HG03558 (cell line): ENCODE measurements at regions not wholly inside any gene's neighbourhood (a gene's known extent, or its start where the extent isn't known, plus 50 kb on each side); places are given as distances from the start of the nearest gene placed in this dataset.

Experiments used
- ATAC-seq: cut with Tn5 transposase; IDR thresholded peaks from one replicate; pipeline ENCODE4 v1.9.1; 2021; ENCODE audit warnings: moderate number of reproducible peaks; ENCODE audit not compliant: unreplicated experiment; ENCODE audit errors: extremely low read depth

DNA sequence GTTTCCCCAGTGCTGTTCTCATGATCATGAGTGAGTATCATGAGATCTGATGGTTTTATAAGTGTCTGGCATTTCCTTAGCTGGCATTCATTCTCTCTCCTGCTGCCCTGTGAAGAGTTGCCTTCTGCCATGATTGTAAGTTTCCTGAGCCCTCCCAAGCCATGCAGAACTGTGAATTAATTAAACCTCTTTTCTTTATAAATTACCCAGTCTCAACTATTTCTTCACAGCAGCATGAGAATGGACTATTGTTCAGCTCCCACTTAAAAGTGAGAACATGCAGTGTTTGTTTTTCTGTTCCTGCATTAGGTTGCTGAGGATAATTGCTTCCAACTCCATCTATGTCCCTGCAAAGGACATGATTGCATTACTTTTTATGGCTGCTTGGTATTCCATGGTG is 311.7 kb upstream of the CTSO start:
- ATAC-seq = no peak

DNA sequence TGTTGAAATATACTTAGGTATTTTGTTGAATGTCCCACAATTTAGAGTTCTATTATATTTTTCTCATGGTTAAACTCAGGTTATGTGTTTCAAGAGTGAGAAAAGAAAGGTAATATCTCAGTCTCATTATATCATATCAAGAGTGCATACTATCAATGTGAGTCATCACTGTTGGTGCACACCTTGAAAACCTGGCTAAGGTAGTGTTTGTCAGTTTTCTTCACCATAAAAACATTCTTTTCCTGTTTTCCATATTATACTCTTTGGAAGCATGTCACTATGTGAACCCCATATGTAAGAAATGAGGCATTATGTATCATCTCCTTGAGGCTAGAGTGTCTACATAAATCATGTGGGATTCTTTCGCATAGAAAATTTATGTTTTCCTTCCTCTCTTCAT is 307.6 kb upstream of the CTSO start:
- ATAC-seq = no peak

DNA sequence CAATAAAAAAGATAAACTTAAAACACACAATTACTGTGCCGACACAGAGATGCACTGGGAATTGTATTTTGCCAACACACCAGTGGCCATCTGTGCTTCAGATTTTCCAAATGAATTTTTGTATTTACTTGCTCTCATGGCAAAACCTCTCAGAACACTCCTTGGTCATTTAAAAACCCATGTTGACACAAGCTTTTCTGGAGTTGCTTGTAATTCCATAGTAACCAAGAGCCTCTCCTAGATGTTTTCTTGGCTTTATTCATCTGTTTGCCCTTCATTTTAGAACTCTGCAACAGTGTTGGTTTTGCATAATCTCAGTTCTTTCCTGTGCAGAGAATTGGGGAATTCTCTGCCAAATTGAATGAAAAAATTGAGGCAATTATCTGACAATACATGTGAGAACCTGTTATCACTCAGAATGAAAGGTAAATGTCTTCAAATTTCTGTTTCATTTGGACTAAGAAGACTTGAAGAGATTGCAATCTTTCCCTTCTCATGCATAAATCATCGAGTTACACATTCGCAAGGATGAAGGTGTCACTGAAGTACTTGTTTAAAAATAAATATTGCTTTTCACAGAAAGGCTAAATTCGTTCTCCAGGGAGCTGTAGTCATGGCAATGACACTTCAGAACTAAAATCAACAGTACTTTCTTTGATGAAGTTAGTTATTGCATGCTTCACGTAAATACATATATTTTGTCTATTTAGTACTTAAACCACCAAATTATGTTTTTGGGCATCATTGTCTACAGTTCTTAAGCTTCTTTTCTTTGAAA is 301.8 kb upstream of the CTSO start:
- ATAC-seq = no peak

DNA sequence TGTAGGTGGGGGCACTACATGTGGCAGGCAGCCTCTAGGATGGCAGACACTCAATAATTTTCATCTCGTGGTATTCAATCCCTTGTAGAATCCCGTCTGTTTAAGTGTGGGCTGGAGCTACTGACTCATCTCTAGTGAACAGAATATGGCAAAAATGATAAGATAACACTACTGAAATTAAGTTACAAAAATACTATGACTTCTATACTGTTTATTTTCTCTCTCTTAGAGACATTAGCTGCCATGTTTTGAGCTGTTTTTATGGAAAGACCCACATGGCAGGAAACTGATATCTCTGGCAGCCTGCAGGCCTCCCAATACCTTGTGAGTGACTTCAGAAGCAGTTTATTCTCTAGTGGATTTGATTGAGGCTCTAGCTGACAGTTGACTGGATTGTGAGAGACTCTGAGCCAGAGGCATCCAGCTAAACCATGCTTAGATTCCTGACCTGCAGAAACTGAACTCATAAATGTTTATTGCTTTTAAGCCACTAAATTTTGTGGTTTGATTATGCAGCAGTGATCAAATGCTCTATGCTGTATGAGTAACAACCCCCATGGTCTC is 298.8 kb upstream of the CTSO start:
- no peak for ATAC-seq

DNA sequence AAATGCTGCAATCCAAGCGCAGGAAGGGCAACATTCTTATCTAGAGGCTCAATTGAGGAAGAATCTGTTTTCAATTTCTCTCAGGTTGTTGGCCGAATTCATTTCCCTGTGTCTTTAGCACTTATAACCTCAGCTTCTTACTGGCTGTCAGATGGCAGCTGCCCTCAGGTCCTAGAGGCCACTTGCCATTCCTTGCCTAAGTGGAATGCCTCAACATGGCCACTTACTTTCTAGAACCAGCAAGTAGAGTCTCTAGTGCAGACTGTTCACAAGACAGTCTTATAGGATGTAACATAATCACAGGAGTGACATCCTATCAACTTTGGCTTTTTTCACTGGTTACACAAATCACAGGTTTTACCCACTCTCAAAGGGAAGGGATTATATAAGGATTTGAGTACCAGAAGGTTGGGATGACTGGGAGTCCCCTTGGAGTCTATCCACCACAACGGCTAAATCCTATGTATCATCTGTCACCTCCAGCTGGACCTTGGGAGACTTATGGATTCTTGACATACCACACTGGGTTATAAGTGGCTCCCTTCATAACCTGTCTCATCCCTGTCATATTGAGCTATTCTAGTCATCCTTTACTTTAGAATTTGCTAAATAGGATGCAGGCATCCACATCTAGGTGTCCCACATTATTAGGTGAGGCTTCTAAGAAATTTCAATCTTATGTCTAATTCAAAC is 297.9 kb upstream of the CTSO start:
- no peak for ATAC-seq

DNA sequence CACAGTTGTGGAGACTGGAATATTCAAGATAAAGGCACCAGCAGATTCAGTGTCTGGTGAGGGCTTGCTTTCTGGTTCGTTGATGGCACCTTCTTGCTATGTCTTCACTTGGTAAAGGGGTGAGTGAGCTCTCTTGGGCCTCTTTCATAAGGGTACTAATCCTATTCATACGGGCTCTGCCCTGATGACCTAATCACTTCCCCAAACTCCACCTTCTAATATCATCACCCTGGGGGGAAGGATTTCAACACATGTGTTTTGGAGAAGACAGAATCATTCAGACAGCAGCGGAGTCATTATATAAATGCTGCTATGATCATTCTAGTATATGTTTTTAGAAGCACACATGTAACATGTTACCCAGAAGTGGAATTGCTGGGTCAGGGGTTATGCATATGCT is 295.3 kb upstream of the CTSO start:
- no peak for ATAC-seq

DNA sequence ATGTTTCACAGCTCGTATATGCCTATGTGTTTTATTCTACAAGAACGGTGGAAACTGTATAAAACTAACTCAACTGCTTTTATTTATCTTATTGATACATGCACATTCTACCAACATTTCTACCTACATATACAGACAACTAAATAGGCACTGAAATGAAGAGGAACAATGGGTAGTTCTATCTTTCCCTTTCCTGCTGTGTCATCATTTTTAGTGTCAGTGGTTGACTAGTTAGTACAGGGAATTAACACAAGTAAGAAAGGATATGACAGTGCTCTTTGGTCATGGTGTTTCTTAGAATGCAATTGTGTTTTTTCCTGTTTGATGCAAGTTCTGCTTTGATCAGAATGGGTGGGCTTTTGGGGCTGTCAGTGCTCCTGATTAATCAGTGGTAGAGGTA is 293.8 kb upstream of the CTSO start:
- no peak for ATAC-seq

DNA sequence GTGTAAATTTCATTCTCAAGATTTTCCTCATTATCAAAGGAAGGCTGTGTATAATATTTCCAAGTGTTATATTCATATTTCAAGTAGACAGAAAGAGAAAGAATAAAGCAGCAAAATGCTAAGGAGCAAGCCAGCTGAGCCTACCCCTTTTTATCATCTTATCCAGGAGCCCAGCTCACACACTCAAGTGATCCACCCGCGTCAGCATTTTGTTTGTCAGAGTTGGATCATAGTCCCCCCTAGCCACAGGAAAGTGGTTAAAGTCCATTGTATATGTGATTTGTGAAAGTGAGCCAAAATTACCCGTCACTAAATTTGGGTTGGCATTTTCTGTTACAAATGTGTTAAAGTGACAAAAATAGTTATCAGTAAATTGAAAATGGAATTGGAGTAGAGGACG is 289.3 kb upstream of the CTSO start:
- ATAC-seq = no peak

DNA sequence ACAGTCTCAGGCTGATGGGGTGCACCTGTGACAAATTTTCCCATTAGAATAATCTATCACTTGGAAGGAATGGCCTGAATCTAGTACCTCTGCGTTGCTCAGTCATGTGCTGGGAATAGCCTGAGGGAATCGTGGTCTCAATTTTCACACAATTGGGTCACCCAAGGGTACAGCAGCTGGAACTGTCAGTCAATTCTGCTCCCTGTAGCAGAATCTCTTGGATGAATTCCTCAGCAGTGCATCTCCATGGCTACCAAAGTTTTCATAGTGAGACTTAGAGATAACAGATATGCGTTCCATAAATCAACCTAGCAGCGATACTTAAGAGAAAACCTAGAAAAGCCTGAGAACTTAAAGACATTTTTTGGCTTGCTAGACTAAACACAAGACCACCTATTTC is 288.7 kb upstream of the CTSO start:
- no peak for ATAC-seq

DNA sequence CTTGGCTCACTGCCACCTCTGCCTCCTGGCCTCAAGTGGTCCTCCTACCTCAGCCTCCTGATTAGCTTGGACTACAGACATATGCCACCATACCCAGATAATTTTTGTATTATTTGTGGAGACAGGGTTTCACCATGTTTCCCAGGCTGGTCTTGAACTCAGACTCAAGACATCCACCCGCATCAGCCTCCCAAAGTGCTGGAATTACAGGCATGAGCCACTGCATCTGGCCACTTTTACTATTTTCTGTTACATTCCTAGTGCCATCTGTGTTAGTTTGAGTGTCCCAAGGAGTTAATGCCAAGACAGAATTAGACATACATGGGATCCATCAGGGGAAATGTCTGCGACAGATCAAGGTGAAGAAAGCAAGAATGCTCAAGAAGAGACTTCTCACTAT is 288.2 kb upstream of the CTSO start:
- no peak for ATAC-seq

DNA sequence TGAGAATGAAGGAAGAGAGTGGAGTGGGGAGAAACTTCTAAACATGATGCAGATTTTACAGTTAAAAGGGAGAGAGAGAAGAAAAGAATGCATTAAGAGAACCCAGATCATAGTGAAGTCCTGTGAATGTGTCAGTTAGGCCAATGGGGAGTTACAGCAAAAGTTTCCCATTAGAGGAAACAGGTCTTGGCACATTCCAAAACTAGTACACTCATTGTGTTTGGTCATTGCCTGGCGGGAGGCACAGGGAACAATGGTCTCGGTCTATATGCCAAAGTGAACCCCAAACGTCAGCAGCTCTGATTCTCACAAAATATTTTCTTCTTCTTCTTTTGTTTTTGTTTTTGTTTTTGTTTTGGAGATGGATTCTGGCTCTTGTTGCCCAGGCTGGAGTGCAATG is 284.5 kb upstream of the CTSO start:
- no peak for ATAC-seq

DNA sequence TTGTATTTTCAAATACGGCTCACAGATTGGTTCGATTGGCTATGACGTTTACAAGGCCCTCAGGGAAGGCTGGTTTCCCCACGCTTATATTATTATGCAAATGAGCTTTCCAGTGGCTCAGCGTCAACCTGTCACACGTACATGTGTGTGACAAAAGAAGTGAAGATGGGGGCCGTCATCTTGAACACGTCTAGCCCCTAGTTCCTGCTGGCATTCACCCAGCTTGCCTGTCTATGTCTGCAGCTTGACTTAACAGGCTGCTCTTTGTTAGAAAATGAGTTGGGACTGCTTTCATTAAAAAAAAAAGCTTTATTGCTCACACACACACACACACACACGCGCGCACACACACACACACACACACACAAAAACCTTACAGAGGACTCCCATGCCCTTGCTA is 283.6 kb upstream of the CTSO start:
- ATAC-seq = no peak

DNA sequence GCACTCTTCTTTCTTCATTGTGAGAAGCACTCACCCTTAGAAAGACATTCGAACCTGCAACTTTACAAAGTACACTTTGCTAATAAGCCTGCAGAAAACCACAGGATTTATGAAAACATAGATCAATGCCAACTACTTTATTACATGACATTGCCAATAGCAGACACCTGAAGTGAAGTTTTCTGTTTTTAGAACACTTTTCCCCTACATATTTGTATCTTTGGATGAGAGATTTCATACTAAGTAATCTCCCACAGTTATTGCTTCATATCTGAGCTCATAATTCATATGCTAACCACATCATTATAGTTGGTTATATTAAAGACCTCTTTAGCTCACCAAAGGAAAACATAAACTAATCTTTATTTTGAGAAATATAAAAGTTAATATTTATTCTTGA is 276.5 kb upstream of the CTSO start:
- ATAC-seq = no peak

DNA sequence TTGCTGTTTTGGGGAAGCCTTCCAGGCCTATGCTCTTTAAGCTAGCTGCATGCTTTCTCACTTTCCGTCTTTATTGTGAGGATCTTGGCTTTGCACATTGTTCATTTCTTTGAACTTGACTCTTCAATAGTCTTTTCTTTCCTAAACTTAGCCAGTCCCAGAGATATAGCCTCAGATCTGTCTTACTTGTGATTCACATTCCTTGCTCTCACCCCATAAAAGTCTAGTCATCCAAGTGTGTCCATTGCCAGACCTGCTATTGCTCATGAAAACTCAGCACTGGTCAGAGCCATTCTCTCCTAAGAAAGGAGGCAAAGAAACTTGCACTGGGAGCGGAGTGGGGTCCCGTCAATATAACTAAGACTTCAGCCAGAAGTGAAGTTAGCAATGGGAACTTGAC is 275.0 kb upstream of the CTSO start:
- ATAC-seq = no peak

DNA sequence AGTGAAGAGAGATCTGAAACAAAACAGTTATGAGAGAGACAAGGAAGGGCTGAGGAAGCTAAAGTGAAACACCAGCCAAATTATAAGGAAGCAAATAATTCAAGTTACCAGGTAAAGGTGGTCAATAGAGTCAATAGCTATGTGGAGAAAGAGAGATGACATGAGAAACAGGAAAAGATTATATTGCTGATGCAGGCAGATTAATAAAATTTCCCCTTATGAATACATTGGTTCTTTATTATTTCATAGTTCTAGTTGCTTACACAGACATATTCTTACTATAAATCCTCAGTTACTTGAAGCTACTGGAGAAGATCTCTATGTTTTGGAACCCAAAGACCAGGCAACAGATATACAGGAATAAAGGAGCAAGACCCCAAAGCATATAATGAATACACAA is 273.7 kb upstream of the CTSO start:
- no peak for ATAC-seq

DNA sequence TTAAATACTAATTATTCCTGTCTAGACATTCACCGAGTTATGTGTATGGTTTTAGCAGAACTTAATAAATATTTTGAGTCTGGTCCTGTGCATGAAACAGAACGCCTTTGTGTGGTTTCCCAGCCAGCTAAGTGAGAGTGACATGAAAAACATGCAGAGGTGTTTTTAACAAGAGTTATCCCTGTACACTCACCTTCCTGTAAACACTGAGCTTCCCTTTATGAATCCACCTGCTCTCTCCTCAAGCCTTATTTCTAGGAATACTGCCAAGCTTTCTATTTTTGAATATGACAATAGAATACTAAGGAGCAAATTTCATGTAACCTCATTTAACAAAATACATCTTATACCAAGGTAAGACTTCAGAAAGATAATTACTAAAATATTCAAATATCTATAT is 270.3 kb upstream of the CTSO start:
- no peak for ATAC-seq

DNA sequence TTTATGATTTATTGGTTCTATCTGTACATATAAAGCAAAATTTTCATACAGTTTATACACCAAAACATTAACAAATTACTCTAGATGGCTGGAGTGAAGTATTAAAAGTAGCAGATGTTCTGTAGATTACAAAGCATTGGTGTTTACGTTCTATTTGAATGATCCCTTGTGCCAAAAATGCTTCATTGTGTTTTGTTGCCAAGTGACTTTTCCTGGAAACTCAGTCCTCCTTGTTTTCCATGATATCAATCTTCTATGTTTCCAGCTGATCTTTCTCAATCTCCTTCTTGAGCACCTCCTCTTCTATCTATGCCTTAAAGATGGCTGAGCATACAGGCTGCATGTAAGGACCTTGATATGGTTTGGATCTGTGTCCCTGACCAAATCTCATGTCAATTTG is 263.6 kb upstream of the CTSO start:
- no peak for ATAC-seq

DNA sequence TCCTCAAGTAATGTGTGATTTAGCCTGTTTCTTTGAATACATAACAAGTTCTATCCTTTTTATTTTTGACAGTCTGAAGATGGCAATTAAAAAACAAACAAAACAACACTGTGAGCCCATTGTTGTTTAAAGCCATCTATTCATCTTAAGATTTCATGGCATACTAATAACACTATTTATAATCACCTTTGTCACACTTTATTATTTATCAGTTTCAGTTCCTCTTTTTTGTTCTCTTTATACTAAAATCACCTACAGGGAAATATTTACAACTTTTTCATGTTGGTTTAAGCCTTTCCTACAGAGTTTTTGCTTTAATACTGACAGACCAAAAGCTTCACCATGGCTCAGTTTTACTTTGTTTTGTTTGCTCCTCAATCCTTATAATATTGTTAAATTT is 247.4 kb upstream of the CTSO start:
- ATAC-seq = peak; percentile 96

DNA sequence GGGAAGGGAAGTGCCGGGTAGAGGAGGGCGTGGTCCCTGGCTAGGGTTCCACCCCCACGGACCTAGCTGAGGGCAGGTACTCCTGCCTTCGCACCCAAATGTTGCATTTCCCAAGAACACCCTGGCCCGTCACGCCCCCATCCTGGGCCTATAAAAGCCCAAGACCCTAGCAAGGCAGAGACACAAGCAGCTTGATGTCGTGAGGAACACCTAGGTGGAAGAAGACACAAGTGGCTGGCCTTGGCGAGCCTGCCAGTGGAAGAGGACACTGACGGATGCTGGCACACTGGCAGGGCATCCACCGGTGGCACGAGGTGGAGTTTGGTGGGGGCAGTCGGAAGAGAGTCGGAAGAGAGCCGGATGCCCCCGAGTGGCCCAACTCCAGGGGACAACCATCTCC is 244.8 kb upstream of the CTSO start:
- no peak for ATAC-seq

DNA sequence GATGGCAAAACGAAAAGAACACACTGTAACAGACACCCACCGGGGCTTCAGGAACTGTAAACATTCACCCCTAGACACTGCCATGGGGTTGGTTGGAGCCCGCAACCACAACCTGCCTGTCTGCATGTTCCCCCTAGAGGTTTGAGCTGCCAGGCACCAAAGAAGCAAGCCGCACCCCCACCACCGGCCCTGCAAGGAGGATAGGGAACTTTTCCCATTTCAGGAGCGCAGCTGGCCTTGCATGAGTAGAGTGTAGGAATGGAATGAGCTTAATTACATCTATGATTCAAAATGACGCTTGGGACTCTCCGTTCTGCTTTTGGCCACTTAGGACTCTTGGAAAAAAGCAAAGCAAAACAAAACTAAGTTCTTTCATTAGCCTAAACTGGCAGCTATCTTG is 243.6 kb upstream of the CTSO start:
- no peak for ATAC-seq

DNA sequence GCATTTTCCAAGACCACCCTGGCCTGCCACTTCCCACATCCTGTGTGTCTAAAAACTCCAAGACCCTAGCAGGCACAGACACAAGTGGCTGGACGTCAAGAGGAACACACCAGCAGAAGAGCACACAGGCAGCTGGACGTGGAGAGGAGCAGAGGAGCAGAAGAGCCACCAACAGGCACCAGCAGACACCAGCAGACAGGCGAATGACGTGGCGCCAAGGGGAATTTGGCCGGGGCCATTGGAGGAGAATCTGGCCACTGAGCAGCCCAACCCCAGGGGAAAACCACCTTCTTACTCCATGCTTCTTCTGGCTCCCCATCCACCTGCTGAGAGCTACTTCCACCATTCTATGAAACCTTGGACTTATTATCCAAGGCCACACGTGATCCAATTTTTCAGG is 243.1 kb upstream of the CTSO start:
- ATAC-seq = no peak

DNA sequence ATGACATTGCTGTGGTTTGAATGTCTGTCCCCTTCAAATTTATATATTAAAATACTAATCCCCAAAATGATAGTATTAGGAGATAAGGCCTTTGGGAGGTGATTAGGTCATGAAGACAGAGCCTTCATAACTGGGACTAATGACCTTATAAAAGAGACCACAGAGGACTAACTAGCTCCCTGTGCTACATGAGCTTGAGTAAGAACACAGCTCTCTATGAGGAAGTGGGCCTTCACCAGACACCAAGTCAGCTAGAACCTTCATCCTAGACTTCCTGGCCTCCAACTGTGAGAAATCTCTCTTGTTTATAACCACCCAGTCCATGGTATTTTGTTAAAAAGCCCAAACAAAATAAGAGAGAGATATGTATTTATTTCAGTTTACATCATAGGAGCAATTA is 242.2 kb upstream of the CTSO start:
- ATAC-seq = peak; percentile 97
